ENCODE measurements at regions not wholly inside any gene's neighbourhood (a gene's known extent, or its start where the extent isn't known, plus 50 kb on each side); places are given as distances from the start of the nearest gene placed in this dataset.

- no peak for TF ChIP-seq CTCF (conservative IDR thresholded peaks at IDR 0.05; ENCODE audit: low read depth, low read length)
- TF ChIP-seq EZH2 (IDR thresholded peaks at IDR 0.05; ENCODE audit: borderline replicate concordance, low read depth, low read length, poor library complexity, severe bottlenecking), result no peak
These were observed 146.2 kb upstream of the FAT4 start for GRCh38 chr4:125168531-125168930.

Measured in A673 (cell line).